ENCODE measurements at regions not wholly inside any gene's neighbourhood (a gene's known extent, or its start where the extent isn't known, plus 50 kb on each side); places are given as distances from the start of the nearest gene placed in this dataset.

DNA sequence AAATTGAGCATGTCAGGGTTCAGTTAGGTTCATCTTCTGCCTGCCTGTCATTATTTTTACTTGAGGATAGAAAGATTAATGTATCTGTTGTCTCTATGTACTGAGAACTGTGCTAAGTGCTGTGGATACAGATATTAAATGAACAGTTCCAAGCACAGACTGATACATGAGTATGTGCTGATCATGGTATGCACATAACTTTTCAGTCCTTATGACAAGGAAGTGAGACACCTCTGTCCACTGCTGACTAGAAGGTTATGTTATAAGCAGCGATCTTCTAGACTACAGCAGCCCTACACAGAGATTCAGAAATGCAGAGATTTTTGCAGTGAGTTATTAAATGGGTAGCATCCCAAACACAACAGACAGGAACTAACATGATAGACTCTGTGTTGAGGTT, 335.6 kb upstream of the MTNR1B start:
- Histone ChIP-seq H3K27me3 (replicated peaks in 1 of 4; ENCODE audit: control insufficient read depth in 3 of 4, extremely low read depth in 1 of 4, insufficient read depth in 3 of 4, low read length in 3 of 4) (no peaks in the 10 kb centered on the region), H3K79me2 (ENCODE audit: control insufficient read depth in 1 of 2, insufficient read depth in 2 of 2, low read length in 2 of 2) (no peaks in the 10 kb centered on the region), H2BK12ac (ENCODE audit: low read depth, low read length) (no peak overlapping the region), H2BK120ac (replicated peaks; ENCODE audit: low read depth, low read length) (no peak overlapping the region), H3K18ac (ENCODE audit: extremely low read depth, low read length) (no peak overlapping the region), H3K4me1 (replicated peaks in 1 of 4; ENCODE audit: control insufficient read depth in 3 of 4, insufficient read depth in 4 of 4, low read length in 3 of 4) (no peaks in the 10 kb centered on the region; a peak in 1 of 7 replicates), H2AK5ac (ENCODE audit: low read depth, low read length) (no peak overlapping the region), H4K5ac (ENCODE audit: insufficient read length, low read depth, low read length) (no peak overlapping the region), H3K56ac (replicated peaks; ENCODE audit: insufficient read length, low read depth, low read length) (no peak overlapping the region), H3K36me3 (ENCODE audit: control insufficient read depth in 2 of 4, insufficient read depth in 4 of 4, low read length in 3 of 4) (no peaks in the 10 kb centered on the region), H3K4me2 (ENCODE audit: insufficient read depth in 1 of 2, low read depth in 2 of 2, low read length in 2 of 2) (no peak overlapping the region), H2BK5ac (ENCODE audit: low read depth, low read length) (no peak overlapping the region), H3K23ac (ENCODE audit: insufficient read length) (no peak overlapping the region), H3K9me3 (ENCODE audit: insufficient read depth in 2 of 2, low read depth in 1 of 2, low read length in 1 of 2) (no peaks in the 10 kb centered on the region), H3K14ac (ENCODE audit: insufficient read length) (no peak overlapping the region), H3K9ac (replicated peaks in 1 of 4; ENCODE audit: extremely low read depth in 1 of 4, low read depth in 3 of 4, low read length in 3 of 4) (no peak overlapping the region), H3K79me1 (ENCODE audit: low read depth, low read length) (no peaks in the 10 kb centered on the region), H3K27ac (ENCODE audit: low read depth, low read length) (no peak overlapping the region), H3K23me2 (ENCODE audit: low read depth, low read length) (no peaks in the 10 kb centered on the region), H4K20me1 (replicated peaks in 1 of 2; ENCODE audit: control insufficient read depth in 1 of 2, insufficient read depth in 2 of 2, low read length in 2 of 2) (no peaks in the 10 kb centered on the region), H3K4ac (replicated peaks; ENCODE audit: insufficient read length, low read depth, low read length) (no peak overlapping the region), H4K91ac (replicated peaks; ENCODE audit: insufficient read length, low read length) (no peak overlapping the region), H2BK15ac (ENCODE audit: low read length) (no peak overlapping the region), H4K8ac (ENCODE audit: extremely low read depth, insufficient read depth, low read length) (no peak overlapping the region), H2AFZ (ENCODE audit: low read length) (no peak overlapping the region), H3K4me3 (ENCODE audit: extremely low read depth in 1 of 4, insufficient read depth in 2 of 4, low read depth in 3 of 4, low read length in 4 of 4) (no peak overlapping the region), H2BK20ac (ENCODE audit: low read length) (no peak overlapping the region)
- no peak for FAIRE-seq
- ChIA-PET POLR2A (ENCODE audit: partially characterized antibody) (no interaction called here), CTCF (ENCODE audit: partially characterized antibody) (no interaction called here)
- 67% methylated on average over 1 of the region's 1 CpG; no CpG with 5 or more reads in 1 of the 2 experiments for WGBS, 2 experiments (ENCODE audit: extremely low coverage in 1 of 2, insufficient coverage in 1 of 2, insufficient read length in 1 of 2, insufficient replicate concordance in 2 of 2, low coverage in 1 of 2, low lambda C conversion rate in 2 of 2, missing lambda C conversion rate in 1 of 2)
- no peak for DNase-seq (ENCODE audit: low read depth in 1 of 2, low spot score in 2 of 2)
- TF ChIP-seq POLR2AphosphoS5 (IDR thresholded peaks at IDR 0.05; ENCODE audit: low read depth, low read length) (no peak), SP1 (IDR thresholded peaks at IDR 0.05; ENCODE audit: low read depth, low read length) (no peak), CEBPB (IDR thresholded peaks at IDR 0.05; ENCODE audit: low read depth, low read length) (no peak), RFX5 (IDR thresholded peaks at IDR 0.05; ENCODE audit: borderline replicate concordance, low read depth, low read length) (no peak), ATF2 (IDR thresholded peaks at IDR 0.05; ENCODE audit: low read length) (no peak), KDM1A (IDR thresholded peaks at IDR 0.05; ENCODE audit: borderline replicate concordance, low read length) (no peak), ATF3 (IDR thresholded peaks at IDR 0.05; ENCODE audit: insufficient read depth, low read depth, low read length) (no peak), TCF12 (IDR thresholded peaks at IDR 0.05; ENCODE audit: low read depth, low read length) (no peak), ASH2L (IDR thresholded peaks at IDR 0.05; ENCODE audit: low read length) (no peak), POLR2A (IDR thresholded peaks at IDR 0.05; ENCODE audit: control extremely low read depth in 1 of 2, low read depth in 2 of 2, low read length in 2 of 2) (no peak), CREB1 (IDR thresholded peaks at IDR 0.05) (no peak), BRCA1 (IDR thresholded peaks at IDR 0.05; ENCODE audit: low read depth, low read length) (no peak)
- TF ChIP-seq, protein P1, sequence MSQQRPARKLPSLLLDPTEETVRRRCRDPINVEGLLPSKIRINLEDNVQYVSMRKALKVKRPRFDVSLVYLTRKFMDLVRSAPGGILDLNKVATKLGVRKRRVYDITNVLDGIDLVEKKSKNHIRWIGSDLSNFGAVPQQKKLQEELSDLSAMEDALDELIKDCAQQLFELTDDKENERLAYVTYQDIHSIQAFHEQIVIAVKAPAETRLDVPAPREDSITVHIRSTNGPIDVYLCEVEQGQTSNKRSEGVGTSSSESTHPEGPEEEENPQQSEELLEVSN (IDR thresholded peaks at IDR 0.05) = no peak
